GM12874 (cell line): ENCODE measurements at regions not wholly inside any gene's neighbourhood (a gene's known extent, or its start where the extent isn't known, plus 50 kb on each side); places are given as distances from the start of the nearest gene placed in this dataset.

Source experiments
- TF ChIP-seq, protein P1 (sequence below): IDR thresholded peaks from 2 replicates; pipeline ENCODE4 v1.5.1; 2011; ENCODE audit warnings: low read depth, mild to moderate bottlenecking, control low read depth, low read length, moderate library complexity; ENCODE audit not compliant: insufficient read depth

DNA sequence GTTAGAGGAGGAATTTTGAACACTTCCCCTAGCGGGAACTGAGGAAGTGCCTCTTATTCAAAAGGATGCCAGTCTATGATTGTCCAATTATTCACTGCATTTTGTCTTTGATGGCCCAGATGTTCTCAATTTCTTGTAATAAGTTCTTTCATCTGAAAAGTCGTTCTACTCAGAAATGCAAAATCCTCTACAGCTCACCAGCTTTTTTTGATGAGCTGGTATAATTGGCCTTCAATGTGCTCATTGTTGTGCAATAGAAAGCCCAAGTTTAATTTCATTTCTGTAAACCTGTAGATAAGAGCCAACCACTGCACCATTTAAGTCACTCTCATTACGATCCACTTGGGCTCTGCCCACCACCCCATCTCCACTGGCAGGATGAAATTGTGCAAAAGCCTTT is 978.7 kb upstream of the AUTS2 start:
- TF ChIP-seq, protein P1, sequence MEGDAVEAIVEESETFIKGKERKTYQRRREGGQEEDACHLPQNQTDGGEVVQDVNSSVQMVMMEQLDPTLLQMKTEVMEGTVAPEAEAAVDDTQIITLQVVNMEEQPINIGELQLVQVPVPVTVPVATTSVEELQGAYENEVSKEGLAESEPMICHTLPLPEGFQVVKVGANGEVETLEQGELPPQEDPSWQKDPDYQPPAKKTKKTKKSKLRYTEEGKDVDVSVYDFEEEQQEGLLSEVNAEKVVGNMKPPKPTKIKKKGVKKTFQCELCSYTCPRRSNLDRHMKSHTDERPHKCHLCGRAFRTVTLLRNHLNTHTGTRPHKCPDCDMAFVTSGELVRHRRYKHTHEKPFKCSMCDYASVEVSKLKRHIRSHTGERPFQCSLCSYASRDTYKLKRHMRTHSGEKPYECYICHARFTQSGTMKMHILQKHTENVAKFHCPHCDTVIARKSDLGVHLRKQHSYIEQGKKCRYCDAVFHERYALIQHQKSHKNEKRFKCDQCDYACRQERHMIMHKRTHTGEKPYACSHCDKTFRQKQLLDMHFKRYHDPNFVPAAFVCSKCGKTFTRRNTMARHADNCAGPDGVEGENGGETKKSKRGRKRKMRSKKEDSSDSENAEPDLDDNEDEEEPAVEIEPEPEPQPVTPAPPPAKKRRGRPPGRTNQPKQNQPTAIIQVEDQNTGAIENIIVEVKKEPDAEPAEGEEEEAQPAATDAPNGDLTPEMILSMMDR = no peak

DNA sequence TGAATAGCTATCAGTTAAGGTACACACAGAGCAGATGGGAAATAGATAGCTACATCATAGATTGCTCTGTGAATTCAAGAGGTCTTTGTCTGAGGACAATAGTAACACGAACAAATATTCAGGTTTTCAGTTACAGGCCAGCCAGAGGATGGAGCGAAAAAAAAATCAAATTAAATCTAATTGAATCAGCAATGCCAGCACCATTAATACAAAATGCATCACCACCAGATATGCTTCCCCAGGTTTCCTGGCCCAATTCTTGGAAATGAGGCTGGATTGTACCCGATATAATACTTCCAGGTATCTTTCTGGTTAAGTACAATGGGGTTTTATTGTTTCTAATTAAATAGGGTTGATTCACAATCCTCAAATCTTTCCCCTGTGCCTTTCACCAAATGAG is 975.8 kb upstream of the AUTS2 start:
- TF ChIP-seq, protein P1 = no peak

DNA sequence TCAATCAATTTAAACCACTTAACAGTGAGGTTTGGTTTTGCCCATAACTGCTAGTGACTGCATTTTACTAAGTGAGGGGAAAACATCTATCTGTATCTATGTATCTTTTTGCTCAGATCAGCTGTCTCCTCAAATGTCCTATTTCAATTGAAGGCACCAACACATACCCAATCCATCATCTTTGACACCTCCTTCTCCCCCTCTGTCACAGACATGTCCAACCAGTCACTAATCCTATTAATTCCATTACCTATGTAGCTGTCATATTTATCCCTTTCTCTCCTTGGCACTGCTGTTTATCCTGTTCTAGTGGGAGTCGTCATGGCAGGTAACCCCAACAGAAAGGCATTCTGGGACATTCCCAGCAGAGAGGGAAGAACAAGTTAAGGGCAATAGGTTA is 975.2 kb upstream of the AUTS2 start:
- TF ChIP-seq, protein P1 = no peak

DNA sequence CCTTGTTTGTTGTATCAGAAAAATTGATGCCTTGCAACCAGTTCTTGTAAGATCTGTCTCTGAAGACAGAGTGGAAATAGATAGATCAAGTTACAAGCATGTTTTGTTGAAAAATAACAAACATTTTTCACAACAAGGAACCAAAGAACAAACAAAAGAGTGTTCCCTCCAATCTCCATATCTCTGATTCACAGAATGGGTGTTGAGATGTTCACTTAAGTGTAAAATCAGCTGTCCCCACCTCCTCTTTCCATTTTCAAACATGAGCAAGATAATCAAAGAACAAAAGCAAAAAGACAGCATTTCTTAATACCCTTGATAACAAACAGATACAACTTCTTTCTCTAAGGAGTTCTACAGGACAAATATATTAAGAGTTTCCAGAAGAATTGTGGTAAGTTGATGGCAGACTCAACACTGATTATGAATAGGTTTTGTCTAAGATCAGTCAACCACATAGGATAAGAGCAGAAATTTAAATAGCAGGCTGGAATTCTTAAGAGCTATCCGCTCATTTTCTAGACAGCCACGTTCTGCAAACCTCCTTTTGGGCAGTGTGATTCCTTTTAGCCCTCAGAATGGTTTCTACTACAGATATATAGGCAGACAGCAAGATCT is 970.9 kb upstream of the AUTS2 start:
- TF ChIP-seq, protein P1 = no peak

DNA sequence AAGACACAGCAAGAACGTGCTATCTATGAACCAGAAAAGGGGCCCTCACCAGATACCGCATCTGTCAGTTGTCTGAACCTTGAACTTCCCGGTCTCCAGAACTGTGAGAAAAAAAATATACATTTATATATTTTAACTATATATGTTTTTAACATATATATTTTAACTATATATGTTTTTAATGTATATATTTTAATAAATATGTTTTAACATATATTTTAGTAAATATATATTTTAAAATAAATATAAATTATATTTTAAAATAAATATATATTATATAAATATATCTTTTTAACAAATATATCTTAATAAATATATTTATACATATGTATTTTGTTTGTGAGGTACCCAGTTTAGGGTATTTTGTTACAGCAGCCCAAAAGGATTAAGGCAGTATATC is 958.2 kb upstream of the AUTS2 start:
- TF ChIP-seq, protein P1 = no peak

DNA sequence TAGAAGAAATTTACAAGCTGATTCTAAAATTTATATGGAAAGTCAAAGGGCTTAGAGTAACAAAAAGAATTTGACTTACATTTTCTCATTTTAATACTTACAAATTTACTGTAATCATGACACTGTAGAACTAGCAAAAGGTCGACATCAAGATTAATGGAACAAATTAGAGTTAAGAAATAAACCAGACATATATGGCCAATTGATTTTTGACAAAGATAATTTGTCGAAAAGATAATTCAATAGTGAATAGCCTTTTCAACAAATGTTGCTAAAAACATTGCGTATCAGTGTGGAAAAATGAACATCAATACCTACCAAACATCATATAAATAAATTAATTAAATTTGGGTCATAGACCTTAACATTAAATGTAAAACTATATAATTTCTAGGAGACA is 955.5 kb upstream of the AUTS2 start:
- TF ChIP-seq, protein P1 = no peak

DNA sequence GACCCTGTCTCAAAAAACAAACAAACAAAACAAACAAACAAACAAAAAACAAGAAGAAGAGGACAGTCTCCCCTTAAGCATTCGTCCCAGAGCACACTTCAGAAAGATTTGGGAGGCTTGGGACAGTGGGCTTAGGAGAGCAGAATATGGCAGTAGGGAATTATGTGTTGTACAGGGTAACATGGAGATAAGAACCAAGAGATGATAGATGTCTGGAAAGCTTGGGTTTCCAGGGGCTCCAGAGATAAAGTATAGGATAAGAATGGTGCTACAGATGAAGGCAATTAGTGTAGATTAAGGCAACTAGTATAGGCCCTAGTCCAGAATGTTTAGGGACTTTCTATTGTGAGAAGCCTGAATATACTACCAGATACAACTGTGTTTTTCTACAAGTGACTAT is 934.9 kb upstream of the AUTS2 start:
- TF ChIP-seq, protein P1 = no peak
